ENCODE measurements at regions not wholly inside any gene's neighbourhood (a gene's known extent, or its start where the extent isn't known, plus 50 kb on each side); places are given as distances from the start of the nearest gene placed in this dataset.

- no peak for TF ChIP-seq CTCF (IDR thresholded peaks at IDR 0.05; ENCODE audit: borderline replicate concordance, extremely low read depth, insufficient read depth)
- Histone ChIP-seq H3K36me3 (ENCODE audit: control insufficient read depth in 2 of 3, insufficient read depth in 3 of 3, low read length in 3 of 3) (no peaks in the 10 kb centered on the region), H3K9ac (ENCODE audit: low read length in 3 of 3) (no peak overlapping the region), H3K27ac (ENCODE audit: low read depth in 2 of 2, low read length in 2 of 2) (no peak overlapping the region), H3K4me3 (ENCODE audit: low read length in 3 of 3) (no peak overlapping the region), H3K9me3 (ENCODE audit: control insufficient read depth in 2 of 3, insufficient read depth in 1 of 3, low read length in 3 of 3) (no peaks in the 10 kb centered on the region), H3K27me3 (ENCODE audit: control insufficient read depth, insufficient read depth, low read length) (no peaks in the 10 kb centered on the region), H3K4me1 (ENCODE audit: control insufficient read depth in 2 of 3, insufficient read depth in 2 of 3, low read depth in 1 of 3, low read length in 3 of 3) (no peaks in the 10 kb centered on the region)
- intact Hi-C loops (cut with DNase I): no loop called here
- FAIRE-seq (no peak), DNase-seq (peak in 1 of 5 donors; percentile 65)
These were observed 335.0 kb downstream of the CBLN2 start for GRCh38 chr18:72208920-72209676.

GRCh38 chr18:72207280-72207679, 336.9 kb downstream of the CBLN2 start:
- no peaks in the 10 kb centered on the region for H3K27me3 ChIP-seq (ENCODE audit: control insufficient read depth, insufficient read depth, low read length)
- no peaks in the 10 kb centered on the region for H3K36me3 ChIP-seq (ENCODE audit: control insufficient read depth in 2 of 3, insufficient read depth in 3 of 3, low read length in 3 of 3)
- H3K9ac ChIP-seq (ENCODE audit: low read length in 3 of 3): no peak overlapping the region
- intact Hi-C loops (cut with DNase I): no loop called here
- DNase-seq: no peak
- H3K9me3 ChIP-seq (ENCODE audit: control insufficient read depth in 2 of 3, insufficient read depth in 1 of 3, low read length in 3 of 3): no peaks in the 10 kb centered on the region
- H3K4me3 ChIP-seq (ENCODE audit: low read length in 3 of 3): no peak overlapping the region
- FAIRE-seq: no peak
- no peak overlapping the region for H3K27ac ChIP-seq (ENCODE audit: low read depth in 2 of 2, low read length in 2 of 2)
- H3K4me1 ChIP-seq (ENCODE audit: control insufficient read depth in 2 of 3, insufficient read depth in 2 of 3, low read depth in 1 of 3, low read length in 3 of 3): no peaks in the 10 kb centered on the region
- no peak for TF ChIP-seq CTCF (IDR thresholded peaks at IDR 0.05; ENCODE audit: borderline replicate concordance, extremely low read depth, insufficient read depth)

GRCh38 chr18:72206814-72207213, 337.3 kb downstream of the CBLN2 start:
- Histone ChIP-seq H3K36me3 (ENCODE audit: control insufficient read depth in 2 of 3, insufficient read depth in 3 of 3, low read length in 3 of 3) (no peaks in the 10 kb centered on the region), H3K4me1 (ENCODE audit: control insufficient read depth in 2 of 3, insufficient read depth in 2 of 3, low read depth in 1 of 3, low read length in 3 of 3) (no peaks in the 10 kb centered on the region), H3K9me3 (ENCODE audit: control insufficient read depth in 2 of 3, insufficient read depth in 1 of 3, low read length in 3 of 3) (no peaks in the 10 kb centered on the region), H3K27ac (ENCODE audit: low read depth in 2 of 2, low read length in 2 of 2) (no peak overlapping the region), H3K9ac (ENCODE audit: low read length in 3 of 3) (no peak overlapping the region), H3K4me3 (ENCODE audit: low read length in 3 of 3) (no peak overlapping the region), H3K27me3 (ENCODE audit: control insufficient read depth, insufficient read depth, low read length) (no peaks in the 10 kb centered on the region)
- TF ChIP-seq CTCF (IDR thresholded peaks at IDR 0.05; ENCODE audit: borderline replicate concordance, extremely low read depth, insufficient read depth): no peak
- no peak for FAIRE-seq
- intact Hi-C loops (cut with DNase I): no loop called here
- no peak for DNase-seq

- intact Hi-C loops (cut with DNase I): no loop called here
- TF ChIP-seq CTCF (IDR thresholded peaks at IDR 0.05; ENCODE audit: borderline replicate concordance, extremely low read depth, insufficient read depth): no peak
- no peak overlapping the region for H3K27ac ChIP-seq (ENCODE audit: low read depth in 2 of 2, low read length in 2 of 2)
- H3K9me3 ChIP-seq (ENCODE audit: control insufficient read depth in 2 of 3, insufficient read depth in 1 of 3, low read length in 3 of 3): no peaks in the 10 kb centered on the region
- no peaks in the 10 kb centered on the region for H3K27me3 ChIP-seq (ENCODE audit: control insufficient read depth, insufficient read depth, low read length)
- DNase-seq: no peak
- H3K4me3 ChIP-seq (ENCODE audit: low read length in 3 of 3): no peak overlapping the region
- no peaks in the 10 kb centered on the region for H3K36me3 ChIP-seq (ENCODE audit: control insufficient read depth in 2 of 3, insufficient read depth in 3 of 3, low read length in 3 of 3)
- FAIRE-seq: no peak
- H3K9ac ChIP-seq (ENCODE audit: low read length in 3 of 3): no peak overlapping the region
- H3K4me1 ChIP-seq (ENCODE audit: control insufficient read depth in 2 of 3, insufficient read depth in 2 of 3, low read depth in 1 of 3, low read length in 3 of 3): no peaks in the 10 kb centered on the region
These were observed 343.1 kb downstream of the CBLN2 start for GRCh38 chr18:72201032-72201431.
